ENCODE measurements at regions not wholly inside any gene's neighbourhood (a gene's known extent, or its start where the extent isn't known, plus 50 kb on each side); places are given as distances from the start of the nearest gene placed in this dataset.

DNA sequence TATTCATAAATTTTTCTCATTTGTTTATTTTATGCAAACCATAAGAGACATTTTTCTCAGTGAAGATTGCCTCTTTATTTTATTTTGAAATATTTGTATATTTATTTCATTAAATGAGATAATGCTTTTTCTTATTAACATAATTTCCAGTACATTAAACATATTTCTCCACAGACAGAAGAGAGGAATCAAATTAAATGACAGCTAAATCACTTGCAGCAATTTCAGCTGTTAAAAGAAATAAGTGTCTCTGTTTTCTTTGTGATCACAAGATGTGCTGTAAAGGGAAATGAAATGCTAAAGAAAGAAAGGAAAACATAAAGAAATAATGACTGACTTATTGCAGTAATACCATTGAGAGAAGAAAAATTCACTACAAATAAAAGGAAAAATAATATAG is 414.0 kb upstream of the FANCL start:
- TF ChIP-seq, protein P1, sequence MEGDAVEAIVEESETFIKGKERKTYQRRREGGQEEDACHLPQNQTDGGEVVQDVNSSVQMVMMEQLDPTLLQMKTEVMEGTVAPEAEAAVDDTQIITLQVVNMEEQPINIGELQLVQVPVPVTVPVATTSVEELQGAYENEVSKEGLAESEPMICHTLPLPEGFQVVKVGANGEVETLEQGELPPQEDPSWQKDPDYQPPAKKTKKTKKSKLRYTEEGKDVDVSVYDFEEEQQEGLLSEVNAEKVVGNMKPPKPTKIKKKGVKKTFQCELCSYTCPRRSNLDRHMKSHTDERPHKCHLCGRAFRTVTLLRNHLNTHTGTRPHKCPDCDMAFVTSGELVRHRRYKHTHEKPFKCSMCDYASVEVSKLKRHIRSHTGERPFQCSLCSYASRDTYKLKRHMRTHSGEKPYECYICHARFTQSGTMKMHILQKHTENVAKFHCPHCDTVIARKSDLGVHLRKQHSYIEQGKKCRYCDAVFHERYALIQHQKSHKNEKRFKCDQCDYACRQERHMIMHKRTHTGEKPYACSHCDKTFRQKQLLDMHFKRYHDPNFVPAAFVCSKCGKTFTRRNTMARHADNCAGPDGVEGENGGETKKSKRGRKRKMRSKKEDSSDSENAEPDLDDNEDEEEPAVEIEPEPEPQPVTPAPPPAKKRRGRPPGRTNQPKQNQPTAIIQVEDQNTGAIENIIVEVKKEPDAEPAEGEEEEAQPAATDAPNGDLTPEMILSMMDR (IDR thresholded peaks at IDR 0.05), result no peak
- TF ChIP-seq POLR2A (IDR thresholded peaks at IDR 0.05), result no peak
